ENCODE measurements at regions not wholly inside any gene's neighbourhood (a gene's known extent, or its start where the extent isn't known, plus 50 kb on each side); places are given as distances from the start of the nearest gene placed in this dataset.

- CTCF ChIA-PET, result no interaction called here
- POLR2A ChIA-PET, result no interaction called here
These were observed 1255.4 kb upstream of the SPRY2 start for GRCh38 chr13:81596224-81596753.

GRCh38 chr13:81591528-81592220 lies 1250.7 kb upstream of the SPRY2 start:
- POLR2A ChIA-PET, result no interaction called here
- H3K4me1 ChIP-seq (ENCODE audit: control insufficient read depth, insufficient read depth, low read length), result no peaks in the 10 kb centered on the region
- TF ChIP-seq ZNF214 (tag by site-specific recombination; IDR thresholded peaks at IDR 0.05; ENCODE audit: borderline replicate concordance), result no peak
- TF ChIP-seq AEBP2 (tag by site-specific recombination; IDR thresholded peaks at IDR 0.05; ENCODE audit: borderline replicate concordance), result no peak
- TF ChIP-seq ZNF394 (tag by site-specific recombination; IDR thresholded peaks at IDR 0.05; ENCODE audit: borderline replicate concordance), result no peak
- no peak for TF ChIP-seq ZNF561 (tag by site-specific recombination; IDR thresholded peaks at IDR 0.05; ENCODE audit: borderline replicate concordance)

More at GRCh38 chr13:81596224-81596753, 1255.4 kb upstream of the SPRY2 start:
- no peak overlapping the region for H3K27ac ChIP-seq (ENCODE audit: extremely low read depth, low read depth, low read length)
- no peak overlapping the region for H3K4me3 ChIP-seq (ENCODE audit: low read depth, low read length)
- TF ChIP-seq ZNF311 (tag by site-specific recombination; IDR thresholded peaks at IDR 0.05; ENCODE audit: borderline replicate concordance) (no peak), EGR2 (tag by site-specific recombination; IDR thresholded peaks at IDR 0.05; ENCODE audit: low read depth) (no peak), ZNF169 (tag by site-specific recombination; IDR thresholded peaks at IDR 0.05) (no peak), PRDM10 (tag by site-specific recombination; IDR thresholded peaks at IDR 0.05) (no peak), FEZF1 (tag by site-specific recombination; IDR thresholded peaks at IDR 0.05) (no peak), ZNF660 (tag by site-specific recombination; IDR thresholded peaks at IDR 0.05) (no peak), ZNF654 (tag by site-specific recombination; IDR thresholded peaks at IDR 0.05; ENCODE audit: low read depth) (no peak), KLF9 (tag by site-specific recombination; IDR thresholded peaks at IDR 0.05; ENCODE audit: low read depth) (no peak), ZXDB (tag by site-specific recombination; IDR thresholded peaks at IDR 0.05) (no peak), ZNF174 (tag by site-specific recombination; IDR thresholded peaks at IDR 0.05) (no peak), ZNF670 (tag by site-specific recombination; IDR thresholded peaks at IDR 0.05; ENCODE audit: low read depth) (no peak), ZNF133 (tag by site-specific recombination; IDR thresholded peaks at IDR 0.05) (no peak), ZFHX2 (tag by site-specific recombination; conservative IDR thresholded peaks at IDR 0.05) (no peak), ZNF37A (tag by site-specific recombination; IDR thresholded peaks at IDR 0.05) (no peak), ZSCAN4 (tag by site-specific recombination; IDR thresholded peaks at IDR 0.05) (no peak)
- H3K4me1 ChIP-seq (ENCODE audit: control insufficient read depth, insufficient read depth, low read length), result no peaks in the 10 kb centered on the region
- no peaks in the 10 kb centered on the region for H3K9me3 ChIP-seq (ENCODE audit: control insufficient read depth, insufficient read depth, low read depth, low read length)
- H3K36me3 ChIP-seq (ENCODE audit: control insufficient read depth in 2 of 2, insufficient read depth in 1 of 2, low read length in 2 of 2), result no peaks in the 10 kb centered on the region

More at GRCh38 chr13:81591528-81592220, 1250.7 kb upstream of the SPRY2 start:
- H3K27ac ChIP-seq (ENCODE audit: extremely low read depth, low read depth, low read length), result no peak overlapping the region
- no peaks in the 10 kb centered on the region for H3K9me3 ChIP-seq (ENCODE audit: control insufficient read depth, insufficient read depth, low read depth, low read length)
- CTCF ChIA-PET, result no interaction called here
- H3K4me3 ChIP-seq (ENCODE audit: low read depth, low read length), result no peak overlapping the region
- H3K36me3 ChIP-seq (ENCODE audit: control insufficient read depth in 2 of 2, insufficient read depth in 1 of 2, low read length in 2 of 2), result no peaks in the 10 kb centered on the region
